ENCODE measurements at regions not wholly inside any gene's neighbourhood (a gene's known extent, or its start where the extent isn't known, plus 50 kb on each side); places are given as distances from the start of the nearest gene placed in this dataset.

GRCh38 chr21:35528116-35529042 is 479.3 kb upstream of the RUNX1 start:
- CTCF ChIA-PET: no interaction called here

GRCh38 chr21:35527358-35527757 is 478.3 kb upstream of the RUNX1 start:
- DNase-seq (no peak), ATAC-seq (no peak)
- ChIA-PET POLR2A (no interaction called here), CTCF (interaction anchor here (0.6 kb wide), 1 partner anchor 87 kb away, joined by 3 read pairs; no protein-coding TSS in a partner anchor)
- Mint-ChIP-seq H3K4me3 (peak overlapping the region in 5 of 10 donors; percentile 9 to 93 (median 90)), H3K27me3 (no peaks in the 10 kb centered on the region), H3K9me3 (peaks cover 0 to 2% (median 0%) of the 10 kb centered on the region in 11 donors), H3K36me3 (peaks cover 0 to 4% (median 0%) of the 10 kb centered on the region in 5 donors), H3K27ac (peak overlapping the region; percentile 58 to 98 (median 96)), H3K4me1 (peaks cover 34 to 61% (median 51%) of the 10 kb centered on the region in 7 donors)
- intact Hi-C loops (cut with micrococcal nuclease): loop anchor here (2.0 to 5.0 kb wide), 7 partner anchors 25 to 640 kb away; no protein-coding TSS in a partner anchor
- Histone ChIP-seq H3K4me3 (ENCODE audit: low read length) (no peak overlapping the region), H3K4me1 (ENCODE audit: control insufficient read depth in 2 of 2, insufficient read depth in 2 of 2, low read length in 2 of 2) (peaks cover 7 to 31% of the 10 kb centered on the region in 2 donors), H3K27me3 (ENCODE audit: control insufficient read depth in 2 of 2, insufficient read depth in 2 of 2, low read length in 2 of 2) (no peaks in the 10 kb centered on the region), H3K27ac (ENCODE audit: low read depth, low read length) (no peak overlapping the region), H3K36me3 (ENCODE audit: control insufficient read depth in 2 of 3, insufficient read depth in 3 of 3, low read length in 3 of 3) (no peaks in the 10 kb centered on the region), H3K9me3 (ENCODE audit: control insufficient read depth in 2 of 3, low read length in 3 of 3) (no peaks in the 10 kb centered on the region)

More at GRCh38 chr21:35528116-35529042, 479.3 kb upstream of the RUNX1 start:
- H3K27me3 Mint-ChIP-seq: no peaks in the 10 kb centered on the region
- peak overlapping the region; percentile 91 for H3K4me3 ChIP-seq (ENCODE audit: low read length)
- DNase-seq (peak; percentile 14 to 57 (median 42)), ATAC-seq (peak; percentile 70)
- peak overlapping the region; percentile 94 to 98 (median 96) for H3K27ac Mint-ChIP-seq
- H3K36me3 Mint-ChIP-seq: peaks cover 0 to 4% (median 0%) of the 10 kb centered on the region in 5 donors
- H3K27ac ChIP-seq (ENCODE audit: low read depth, low read length): peak overlapping the region; percentile 84
- intact Hi-C loops (cut with micrococcal nuclease): loop anchor here (5.0 kb wide), 6 partner anchors 51 to 641 kb away; no protein-coding TSS in a partner anchor
- H3K4me1 Mint-ChIP-seq: peaks cover 34 to 61% (median 51%) of the 10 kb centered on the region in 7 donors
- H3K4me1 ChIP-seq (ENCODE audit: control insufficient read depth in 2 of 2, insufficient read depth in 2 of 2, low read length in 2 of 2): peaks cover 7 to 31% of the 10 kb centered on the region in 2 donors
- H3K36me3 ChIP-seq (ENCODE audit: control insufficient read depth in 2 of 3, insufficient read depth in 3 of 3, low read length in 3 of 3): no peaks in the 10 kb centered on the region
- no peaks in the 10 kb centered on the region for H3K27me3 ChIP-seq (ENCODE audit: control insufficient read depth in 2 of 2, insufficient read depth in 2 of 2, low read length in 2 of 2)
- no peaks in the 10 kb centered on the region for H3K9me3 ChIP-seq (ENCODE audit: control insufficient read depth in 2 of 3, low read length in 3 of 3)
- peak overlapping the region; percentile 82 to 93 (median 90) for H3K4me3 Mint-ChIP-seq
- peaks cover 0 to 2% (median 0%) of the 10 kb centered on the region in 11 donors for H3K9me3 Mint-ChIP-seq
- POLR2A ChIA-PET: interaction anchor here (0.6 to 2.3 kb wide), 8 partner anchors 9 to 641 kb away, joined by 3 to 14 read pairs (median 4); no protein-coding TSS in a partner anchor

- DNase-seq: no peak
- Histone ChIP-seq H3K4me1 (ENCODE audit: control insufficient read depth in 2 of 2, insufficient read depth in 2 of 2, low read length in 2 of 2) (peaks cover 7 to 30% of the 10 kb centered on the region in 2 donors), H3K9me3 (ENCODE audit: control insufficient read depth in 2 of 3, low read length in 3 of 3) (no peaks in the 10 kb centered on the region), H3K4me3 (ENCODE audit: low read length) (no peak overlapping the region), H3K27me3 (ENCODE audit: control insufficient read depth in 2 of 2, insufficient read depth in 2 of 2, low read length in 2 of 2) (no peaks in the 10 kb centered on the region), H3K27ac (ENCODE audit: low read depth, low read length) (no peak overlapping the region), H3K36me3 (ENCODE audit: control insufficient read depth in 2 of 3, insufficient read depth in 3 of 3, low read length in 3 of 3) (no peaks in the 10 kb centered on the region)
- peaks cover 0 to 4% (median 0%) of the 10 kb centered on the region in 5 donors for H3K36me3 Mint-ChIP-seq
- peak; percentile 68 for ATAC-seq
- intact Hi-C loops (cut with micrococcal nuclease): loop anchor here (5.0 kb wide), 6 partner anchors 48 to 638 kb away; no protein-coding TSS in a partner anchor
- H3K27me3 Mint-ChIP-seq: no peaks in the 10 kb centered on the region
- H3K4me3 Mint-ChIP-seq: peak overlapping the region in 3 of 10 donors; percentile 29 to 31 (median 30)
- H3K27ac Mint-ChIP-seq: peak overlapping the region in 7 of 9 donors; percentile 1 to 74 (median 58)
- CTCF ChIA-PET: no interaction called here
- H3K4me1 Mint-ChIP-seq: peaks cover 34 to 58% (median 50%) of the 10 kb centered on the region in 7 donors
- POLR2A ChIA-PET: interaction anchor here (0.6 to 2.7 kb wide), 3 partner anchors 20 to 534 kb away, joined by 4 to 10 read pairs (median 6); no protein-coding TSS in a partner anchor
- no peaks in the 10 kb centered on the region for H3K9me3 Mint-ChIP-seq
Observed at GRCh38 chr21:35525443-35525842, 476.3 kb upstream of the RUNX1 start.

GRCh38 chr21:35521852-35522505 is 472.9 kb upstream of the RUNX1 start:
- H3K9me3 ChIP-seq (ENCODE audit: control insufficient read depth in 2 of 3, low read length in 3 of 3): no peaks in the 10 kb centered on the region
- Mint-ChIP-seq H3K4me3 (no peak overlapping the region), H3K27me3 (no peaks in the 10 kb centered on the region), H3K36me3 (peaks cover 0 to 1% (median 0%) of the 10 kb centered on the region in 5 donors), H3K9me3 (no peaks in the 10 kb centered on the region), H3K4me1 (peaks cover 15 to 41% (median 35%) of the 10 kb centered on the region in 7 donors), H3K27ac (no peak overlapping the region)
- H3K4me1 ChIP-seq (ENCODE audit: control insufficient read depth in 2 of 2, insufficient read depth in 2 of 2, low read length in 2 of 2): peaks cover 0 to 17% of the 10 kb centered on the region in 2 donors
- no peak for ATAC-seq
- H3K36me3 ChIP-seq (ENCODE audit: control insufficient read depth in 2 of 3, insufficient read depth in 3 of 3, low read length in 3 of 3): no peaks in the 10 kb centered on the region
- POLR2A ChIA-PET: interaction anchor here (0.7 kb wide), 1 partner anchor 17 kb away, joined by 4 read pairs; no protein-coding TSS in a partner anchor
- intact Hi-C loops (cut with micrococcal nuclease): no loop called here
- H3K27me3 ChIP-seq (ENCODE audit: control insufficient read depth in 2 of 2, insufficient read depth in 2 of 2, low read length in 2 of 2): no peaks in the 10 kb centered on the region
- DNase-seq: no peak
- CTCF ChIA-PET: no interaction called here
- H3K4me3 ChIP-seq (ENCODE audit: low read length): no peak overlapping the region
- H3K27ac ChIP-seq (ENCODE audit: low read depth, low read length): no peak overlapping the region

- peaks cover 0 to 17% of the 10 kb centered on the region in 2 donors for H3K4me1 ChIP-seq (ENCODE audit: control insufficient read depth in 2 of 2, insufficient read depth in 2 of 2, low read length in 2 of 2)
- CTCF ChIA-PET: no interaction called here
- no peaks in the 10 kb centered on the region for H3K27me3 Mint-ChIP-seq
- no peaks in the 10 kb centered on the region for H3K36me3 ChIP-seq (ENCODE audit: control insufficient read depth in 2 of 3, insufficient read depth in 3 of 3, low read length in 3 of 3)
- H3K27ac Mint-ChIP-seq: no peak overlapping the region
- no peaks in the 10 kb centered on the region for H3K9me3 Mint-ChIP-seq
- no peak overlapping the region for H3K4me3 Mint-ChIP-seq
- peaks cover 0 to 1% (median 0%) of the 10 kb centered on the region in 5 donors for H3K36me3 Mint-ChIP-seq
- intact Hi-C loops (cut with micrococcal nuclease): no loop called here
- no peak overlapping the region for H3K27ac ChIP-seq (ENCODE audit: low read depth, low read length)
- peaks cover 14 to 38% (median 34%) of the 10 kb centered on the region in 7 donors for H3K4me1 Mint-ChIP-seq
- H3K27me3 ChIP-seq (ENCODE audit: control insufficient read depth in 2 of 2, insufficient read depth in 2 of 2, low read length in 2 of 2): no peaks in the 10 kb centered on the region
- no peaks in the 10 kb centered on the region for H3K9me3 ChIP-seq (ENCODE audit: control insufficient read depth in 2 of 3, low read length in 3 of 3)
- no peak overlapping the region for H3K4me3 ChIP-seq (ENCODE audit: low read length)
- ATAC-seq: no peak
- POLR2A ChIA-PET: interaction anchor here (0.6 kb wide), 1 partner anchor 469 kb away, joined by 5 read pairs; no protein-coding TSS in a partner anchor
- DNase-seq: no peak
Observed at GRCh38 chr21:35521293-35521692, 472.2 kb upstream of the RUNX1 start.

GRCh38 chr21:35520856-35521255 is 471.8 kb upstream of the RUNX1 start:
- no peaks in the 10 kb centered on the region for H3K36me3 ChIP-seq (ENCODE audit: control insufficient read depth in 2 of 3, insufficient read depth in 3 of 3, low read length in 3 of 3)
- Mint-ChIP-seq H3K9me3 (no peaks in the 10 kb centered on the region), H3K4me3 (no peak overlapping the region), H3K4me1 (peaks cover 13 to 34% (median 32%) of the 10 kb centered on the region in 7 donors), H3K27me3 (no peaks in the 10 kb centered on the region), H3K36me3 (peaks cover 0 to 1% (median 0%) of the 10 kb centered on the region in 5 donors), H3K27ac (no peak overlapping the region)
- ChIA-PET POLR2A (interaction anchor here (0.6 kb wide), 1 partner anchor 469 kb away, joined by 5 read pairs; no protein-coding TSS in a partner anchor), CTCF (no interaction called here)
- peaks cover 0 to 15% of the 10 kb centered on the region in 2 donors for H3K4me1 ChIP-seq (ENCODE audit: control insufficient read depth in 2 of 2, insufficient read depth in 2 of 2, low read length in 2 of 2)
- H3K27me3 ChIP-seq (ENCODE audit: control insufficient read depth in 2 of 2, insufficient read depth in 2 of 2, low read length in 2 of 2): no peaks in the 10 kb centered on the region
- no peak overlapping the region for H3K27ac ChIP-seq (ENCODE audit: low read depth, low read length)
- H3K4me3 ChIP-seq (ENCODE audit: low read length): no peak overlapping the region
- no peak for DNase-seq
- ATAC-seq: no peak
- intact Hi-C loops (cut with micrococcal nuclease): no loop called here
- no peaks in the 10 kb centered on the region for H3K9me3 ChIP-seq (ENCODE audit: control insufficient read depth in 2 of 3, low read length in 3 of 3)
